Keratinocyte (primary cell): ENCODE measurements at regions not wholly inside any gene's neighbourhood (a gene's known extent, or its start where the extent isn't known, plus 50 kb on each side); places are given as distances from the start of the nearest gene placed in this dataset.

ENCODE experiments used
- CTCF ChIP-seq, 3 experiments: IDR thresholded peaks in 1 of 3; conservative IDR thresholded peaks in 1 of 3; optimal IDR thresholded peaks in 1 of 3; 2 replicates in 2 of 3; 3 replicates in 1 of 3; pipeline versions ENCODE3 to v1.5.1; 2011; ENCODE audit warnings: low read length in 3 of 3, mild to moderate bottlenecking in 3 of 3, moderate library complexity in 2 of 3, control low read depth in 1 of 3, inconsistent platforms in 1 of 3; ENCODE audit not compliant: insufficient read depth in 2 of 3; ENCODE audit errors: extremely low read depth in 1 of 3
- EZH2 ChIP-seq: IDR thresholded peaks from one replicate; pipeline ENCODE4 v1.6.1; 2012; ENCODE audit warnings: inconsistent platforms, mild to moderate bottlenecking, low read length, moderate library complexity

GRCh38 chr22:48138855-48139254 is 1376.4 kb downstream of the TBC1D22A start:
- TF ChIP-seq CTCF (optimal IDR thresholded peaks at IDR 0.05 in 1 of 3, IDR thresholded peaks at IDR 0.05 in 1 of 3, conservative IDR thresholded peaks at IDR 0.05 in 1 of 3; ENCODE audit: extremely low read depth in 1 of 3, insufficient read depth in 2 of 3, low read length in 3 of 3) (no peak), EZH2 (no peak)
